HG03039 (cell line): ENCODE measurements at regions not wholly inside any gene's neighbourhood (a gene's known extent, or its start where the extent isn't known, plus 50 kb on each side); places are given as distances from the start of the nearest gene placed in this dataset.
"Not testable (repeated sequence)": the region's sequence is repeated elsewhere in the genome, so short reads cannot be mapped to it uniquely, and the experiment has no call there.

ENCODE experiments used
- ATAC-seq: cut with Tn5 transposase; IDR thresholded peaks from one replicate; pipeline ENCODE4 v1.9.1; 2021; ENCODE audit warnings: mild to moderate bottlenecking, moderate library complexity; ENCODE audit not compliant: unreplicated experiment

GRCh38 chr21:6130734-6131133 lies 4390.6 kb upstream of the TPTE start:
- not testable (repeated sequence) for ATAC-seq

DNA sequence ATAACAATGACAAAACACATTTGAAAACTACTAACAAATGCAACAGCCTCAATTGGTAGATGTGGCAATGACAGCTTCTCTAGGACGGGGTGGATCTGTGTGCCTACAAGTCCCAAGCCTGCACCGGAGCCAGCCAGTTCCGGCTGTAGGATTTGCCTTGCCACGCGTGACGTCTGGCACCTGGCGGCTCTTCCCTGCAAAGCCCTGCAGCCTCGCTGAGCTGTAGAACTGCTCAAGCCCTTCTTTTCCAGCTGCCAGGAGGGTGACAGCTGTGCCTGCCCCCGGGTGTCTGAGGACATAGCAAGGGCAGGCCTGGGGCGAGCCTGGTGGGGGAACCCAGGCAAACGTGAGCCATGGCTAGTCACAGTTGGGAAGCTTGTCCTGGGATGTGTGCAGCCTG lies 4388.0 kb upstream of the TPTE start:
- not testable (repeated sequence) for ATAC-seq

DNA sequence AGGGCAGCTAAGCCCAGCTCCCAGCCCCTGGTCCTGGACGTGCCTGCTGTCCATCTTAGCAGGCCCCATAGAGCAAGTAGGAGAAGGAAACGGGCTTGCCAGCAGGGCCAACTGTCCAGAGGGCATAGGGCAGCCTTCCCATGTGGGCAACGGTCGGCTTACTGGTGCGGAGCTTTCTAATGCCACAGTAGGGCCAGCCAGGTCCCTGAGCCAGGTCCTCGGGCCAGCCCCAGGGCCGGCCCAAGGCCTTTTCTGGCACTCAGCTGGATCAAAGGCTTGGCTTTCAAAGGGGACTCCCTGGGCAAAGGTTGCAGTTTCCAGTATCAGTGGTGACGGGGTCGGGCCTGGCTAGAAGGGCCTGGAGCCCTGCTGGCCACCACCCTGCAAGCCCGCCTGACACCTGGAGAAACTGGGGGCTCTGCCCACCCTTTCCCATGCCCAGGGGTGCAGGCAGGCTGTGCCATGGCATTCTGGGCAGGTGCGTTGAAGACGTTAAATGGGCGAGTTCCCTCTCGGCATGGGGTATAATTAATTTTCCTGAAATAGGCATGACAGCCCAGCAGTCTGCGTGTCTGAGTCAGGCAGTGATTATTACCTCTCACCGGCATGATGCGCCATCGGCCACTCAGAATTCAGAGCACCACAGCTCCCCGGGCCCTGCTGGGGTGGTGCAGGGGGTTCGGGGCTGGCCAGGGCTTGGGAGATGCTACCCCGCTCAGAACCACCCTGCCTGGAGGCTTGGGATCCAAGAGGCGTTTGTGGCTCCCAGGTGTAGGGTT lies 4387.3 kb upstream of the TPTE start:
- ATAC-seq = not testable (repeated sequence)

GRCh38 chr21:6136732-6137131 lies 4384.7 kb upstream of the TPTE start:
- ATAC-seq = not testable (repeated sequence)

DNA sequence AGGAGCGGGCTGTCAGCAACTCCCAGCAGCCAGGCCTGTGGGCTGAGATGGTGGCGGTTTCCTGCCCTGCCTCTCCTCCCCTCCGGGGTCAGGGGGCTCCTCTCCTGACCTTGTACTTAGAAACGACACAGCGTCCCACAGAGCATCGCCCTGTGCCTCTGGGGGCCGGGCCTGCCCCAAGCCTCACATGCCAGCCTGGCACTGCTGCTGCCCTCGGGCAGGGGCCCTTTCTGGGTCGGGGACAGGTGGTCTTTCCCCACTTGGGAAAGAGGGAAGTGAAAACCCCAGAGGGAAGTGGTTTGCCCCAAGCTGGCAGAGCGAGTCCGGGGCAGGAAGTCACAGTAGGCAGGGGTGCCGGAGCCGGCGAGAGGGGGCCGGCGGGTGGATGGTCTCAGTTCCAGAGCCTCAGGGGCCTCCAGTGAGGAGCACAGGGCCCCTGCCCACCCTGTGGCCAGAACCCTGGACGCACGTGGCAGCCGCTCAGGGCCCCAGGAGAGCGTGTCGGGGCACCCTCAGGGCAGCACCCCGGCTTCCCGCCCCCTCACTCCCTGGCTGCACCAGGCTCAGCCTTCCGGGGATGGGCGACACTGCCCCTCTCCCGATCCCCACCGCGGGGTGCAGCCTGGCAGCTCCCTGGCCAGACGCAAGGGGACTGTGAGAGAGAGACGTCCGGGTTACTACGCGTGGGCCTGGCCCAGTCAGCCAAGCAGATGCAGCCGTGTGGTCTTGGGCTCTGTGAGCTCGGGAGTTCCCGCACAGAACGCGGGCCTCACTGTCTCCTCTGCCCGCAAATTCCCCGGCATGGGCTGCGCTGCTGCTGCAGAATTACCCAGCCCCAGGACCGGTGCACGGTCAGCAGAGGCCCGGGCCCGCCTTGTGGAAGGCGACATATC lies 4382.9 kb upstream of the TPTE start:
- not testable (repeated sequence) for ATAC-seq

DNA sequence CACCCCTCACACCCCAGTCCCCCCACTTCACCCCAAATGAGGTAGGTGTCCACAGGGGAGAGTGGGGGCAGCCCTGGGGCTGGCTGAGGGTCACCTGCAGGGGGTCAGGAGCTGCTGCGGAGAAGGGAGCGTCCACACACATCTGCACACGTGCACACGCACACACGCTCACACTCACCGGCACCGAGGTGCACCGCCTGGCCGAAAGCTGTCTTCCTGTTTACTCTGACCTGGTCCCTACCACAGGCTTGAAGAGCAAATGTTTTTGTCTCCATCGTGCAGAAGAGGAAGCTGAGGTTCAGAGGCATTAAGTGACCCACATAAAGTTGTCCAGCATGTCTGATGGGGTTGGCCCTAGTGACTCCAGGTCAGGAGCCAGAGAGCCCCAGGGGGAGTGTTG lies 4382.1 kb upstream of the TPTE start:
- ATAC-seq = not testable (repeated sequence)

DNA sequence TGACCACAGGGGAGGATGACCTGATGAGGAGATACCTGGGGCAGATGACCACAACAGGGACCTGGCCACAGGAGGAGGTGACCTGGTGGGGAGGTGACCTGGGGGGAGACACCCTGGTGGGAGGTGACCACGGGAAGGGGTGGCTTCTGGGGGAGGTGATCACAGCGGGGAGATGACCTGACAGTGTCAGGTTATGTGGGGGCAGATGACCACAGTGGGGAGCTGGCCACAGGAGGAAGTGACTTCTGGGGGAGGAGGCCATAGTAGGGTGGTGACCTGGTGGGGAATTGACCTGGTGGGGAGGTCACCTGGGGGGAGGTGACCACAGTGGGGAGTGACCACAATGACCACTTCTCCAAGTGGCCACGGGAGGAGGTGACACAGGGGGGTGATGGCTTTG lies 4381.5 kb upstream of the TPTE start:
- ATAC-seq = not testable (repeated sequence)

DNA sequence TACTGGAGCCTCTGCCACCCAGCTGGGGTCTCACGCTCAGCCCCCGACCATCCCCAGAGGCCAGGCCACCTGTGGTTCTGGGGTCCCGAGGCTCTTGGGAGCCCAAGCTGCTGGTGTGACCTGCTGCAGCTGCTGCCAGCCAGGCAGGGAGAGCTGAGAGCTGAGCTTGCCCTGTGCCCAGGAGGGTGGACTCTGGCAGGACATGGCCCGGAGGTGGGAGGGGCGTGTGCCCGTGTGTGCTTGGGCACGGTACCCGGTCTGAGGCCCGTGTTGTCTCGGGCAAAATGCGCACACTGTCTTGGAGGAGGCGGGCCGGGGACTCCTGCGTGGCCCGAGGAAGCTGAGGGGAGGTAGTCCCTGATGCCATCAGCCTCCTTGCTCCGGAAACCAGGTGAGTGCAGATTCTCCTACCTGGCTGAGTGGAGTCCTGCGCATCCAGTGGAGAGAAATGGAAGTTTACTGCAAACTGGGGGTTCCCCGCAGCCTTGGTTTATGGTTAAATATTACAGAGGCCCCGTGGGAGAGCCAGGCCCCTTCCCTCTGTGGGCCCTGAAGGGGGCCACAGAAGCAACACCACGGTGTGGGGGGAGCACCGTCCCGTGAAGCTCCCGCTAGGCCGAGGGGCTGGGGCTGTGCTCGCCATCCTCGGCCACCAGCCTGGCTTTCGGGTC lies 4380.8 kb upstream of the TPTE start:
- not testable (repeated sequence) for ATAC-seq

DNA sequence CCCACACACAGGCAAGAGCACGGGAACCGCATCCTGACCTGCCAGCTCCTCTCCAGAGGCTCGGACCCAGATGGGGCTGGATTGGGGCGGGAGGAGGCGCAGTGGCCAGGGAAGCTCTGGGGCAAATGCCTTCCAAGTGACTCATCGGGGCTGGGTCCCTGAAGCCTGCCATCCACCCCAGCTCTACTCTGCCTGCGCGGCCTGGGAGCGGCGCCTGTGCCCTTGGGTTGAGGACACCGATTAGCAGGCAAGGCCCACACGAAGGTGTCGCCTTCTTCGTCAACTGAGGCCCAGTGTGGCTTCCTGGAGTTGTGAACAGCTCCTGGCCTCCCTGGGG lies 4380.3 kb upstream of the TPTE start:
- not testable (repeated sequence) for ATAC-seq

GRCh38 chr21:6153154-6153553 lies 4368.2 kb upstream of the TPTE start:
- ATAC-seq = not testable (repeated sequence)

GRCh38 chr21:6154524-6155320 lies 4366.7 kb upstream of the TPTE start:
- ATAC-seq = not testable (repeated sequence)

- not testable (repeated sequence) for ATAC-seq
These were observed 4364.5 kb upstream of the TPTE start for GRCh38 chr21:6156712-6157389.

- not testable (repeated sequence) for ATAC-seq
These were observed 4363.9 kb upstream of the TPTE start for GRCh38 chr21:6157515-6157914.

- not testable (repeated sequence) for ATAC-seq
These were observed 4363.2 kb upstream of the TPTE start for GRCh38 chr21:6158171-6158570.
